ENCODE measurements at regions not wholly inside any gene's neighbourhood (a gene's known extent, or its start where the extent isn't known, plus 50 kb on each side); places are given as distances from the start of the nearest gene placed in this dataset.

- TF ChIP-seq, protein P1, sequence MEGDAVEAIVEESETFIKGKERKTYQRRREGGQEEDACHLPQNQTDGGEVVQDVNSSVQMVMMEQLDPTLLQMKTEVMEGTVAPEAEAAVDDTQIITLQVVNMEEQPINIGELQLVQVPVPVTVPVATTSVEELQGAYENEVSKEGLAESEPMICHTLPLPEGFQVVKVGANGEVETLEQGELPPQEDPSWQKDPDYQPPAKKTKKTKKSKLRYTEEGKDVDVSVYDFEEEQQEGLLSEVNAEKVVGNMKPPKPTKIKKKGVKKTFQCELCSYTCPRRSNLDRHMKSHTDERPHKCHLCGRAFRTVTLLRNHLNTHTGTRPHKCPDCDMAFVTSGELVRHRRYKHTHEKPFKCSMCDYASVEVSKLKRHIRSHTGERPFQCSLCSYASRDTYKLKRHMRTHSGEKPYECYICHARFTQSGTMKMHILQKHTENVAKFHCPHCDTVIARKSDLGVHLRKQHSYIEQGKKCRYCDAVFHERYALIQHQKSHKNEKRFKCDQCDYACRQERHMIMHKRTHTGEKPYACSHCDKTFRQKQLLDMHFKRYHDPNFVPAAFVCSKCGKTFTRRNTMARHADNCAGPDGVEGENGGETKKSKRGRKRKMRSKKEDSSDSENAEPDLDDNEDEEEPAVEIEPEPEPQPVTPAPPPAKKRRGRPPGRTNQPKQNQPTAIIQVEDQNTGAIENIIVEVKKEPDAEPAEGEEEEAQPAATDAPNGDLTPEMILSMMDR (IDR thresholded peaks at IDR 0.05; ENCODE audit: low read length) = no peak
- TF ChIP-seq EZH2 (optimal IDR thresholded peaks at IDR 0.05; ENCODE audit: low read depth, low read length) (no peak), EZH2phosphoT487 (IDR thresholded peaks at IDR 0.05; ENCODE audit: low read length) (no peak)
Measured at GRCh38 chr9:13388157-13388556, 108.7 kb upstream of the MPDZ start.
